ENCODE measurements at regions not wholly inside any gene's neighbourhood (a gene's known extent, or its start where the extent isn't known, plus 50 kb on each side); places are given as distances from the start of the nearest gene placed in this dataset.

- TF ChIP-seq EZH2 (IDR thresholded peaks at IDR 0.05) (no peak), POLR2AphosphoS5 (IDR thresholded peaks at IDR 0.05; ENCODE audit: borderline replicate concordance, low read depth, low read length) (no peak), FOXP2 (optimal IDR thresholded peaks at IDR 0.05; ENCODE audit: control extremely low read depth, extremely low read length, insufficient read depth) (no peak)
These were observed 385.8 kb upstream of the PCSK5 start for GRCh38 chr9:75504721-75505120.
